Astrocyte of the spinal cord (primary cell): ENCODE measurements at regions not wholly inside any gene's neighbourhood (a gene's known extent, or its start where the extent isn't known, plus 50 kb on each side); places are given as distances from the start of the nearest gene placed in this dataset.

Experiments used
- DNase-seq: peaks from one replicate; pipeline ENCODE4 v3.0.0; 2011; ENCODE audit warnings: low read depth, low spot score
- H3K4me3 ChIP-seq: 2 replicates; pipeline ENCODE4 v1.5.1; 2011; ENCODE audit warnings: low read depth, mild to moderate bottlenecking, low read length, moderate library complexity
- CTCF ChIP-seq: IDR thresholded peaks from 2 replicates; pipeline ENCODE4 v1.5.1; 2012; ENCODE audit warnings: low read depth, mild to moderate bottlenecking, low read length, inconsistent platforms
- in situ Hi-C: cut with HindIII; loops from 2 replicates; pipeline ENCODE4 v1.10.0; 2017; ENCODE audit warnings: low sequenced_read_pairs

GRCh38 chr12:127401005-127401404 lies 866.0 kb upstream of the TMEM132C start:
- in situ Hi-C loops = no loop called here
- no peak for TF ChIP-seq CTCF

DNA sequence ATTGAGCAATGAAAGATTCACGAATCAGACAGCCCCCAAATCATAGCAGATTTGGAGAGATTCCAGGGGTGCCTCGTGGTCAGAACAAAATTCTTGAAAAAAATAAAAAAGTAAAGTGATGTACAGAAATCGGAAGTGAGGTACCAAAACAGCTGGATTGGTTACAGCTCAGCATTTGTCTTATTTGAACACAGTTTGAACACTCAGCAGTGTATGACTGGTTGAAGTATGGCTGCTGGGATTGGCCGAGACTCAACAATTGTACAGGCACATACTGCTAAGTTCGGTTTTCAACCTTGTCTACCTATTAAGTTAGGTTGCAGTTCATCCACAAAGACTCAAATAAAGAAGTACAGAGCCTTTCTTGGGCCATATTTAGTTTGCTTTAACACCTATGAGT lies 865.4 kb upstream of the TMEM132C start:
- TF ChIP-seq CTCF = no peak
- in situ Hi-C loops = no loop called here
- no peak overlapping the region for H3K4me3 ChIP-seq
- no peak for DNase-seq

More at GRCh38 chr12:127401005-127401404, 866.0 kb upstream of the TMEM132C start:
- peak; percentile 32 for DNase-seq
- H3K4me3 ChIP-seq = no peak overlapping the region

- no peak for TF ChIP-seq CTCF
- no peak overlapping the region for H3K4me3 ChIP-seq
- in situ Hi-C loops = no loop called here
- DNase-seq = no peak
Observed at GRCh38 chr12:127411166-127411915, 855.6 kb upstream of the TMEM132C start.

GRCh38 chr12:127411981-127412380 lies 855.0 kb upstream of the TMEM132C start:
- in situ Hi-C loops = no loop called here
- no peak for TF ChIP-seq CTCF
- no peak overlapping the region for H3K4me3 ChIP-seq
- DNase-seq = no peak

GRCh38 chr12:127412866-127413265 lies 854.1 kb upstream of the TMEM132C start:
- no peak overlapping the region for H3K4me3 ChIP-seq
- in situ Hi-C loops = no loop called here
- no peak for TF ChIP-seq CTCF
- DNase-seq = no peak

DNA sequence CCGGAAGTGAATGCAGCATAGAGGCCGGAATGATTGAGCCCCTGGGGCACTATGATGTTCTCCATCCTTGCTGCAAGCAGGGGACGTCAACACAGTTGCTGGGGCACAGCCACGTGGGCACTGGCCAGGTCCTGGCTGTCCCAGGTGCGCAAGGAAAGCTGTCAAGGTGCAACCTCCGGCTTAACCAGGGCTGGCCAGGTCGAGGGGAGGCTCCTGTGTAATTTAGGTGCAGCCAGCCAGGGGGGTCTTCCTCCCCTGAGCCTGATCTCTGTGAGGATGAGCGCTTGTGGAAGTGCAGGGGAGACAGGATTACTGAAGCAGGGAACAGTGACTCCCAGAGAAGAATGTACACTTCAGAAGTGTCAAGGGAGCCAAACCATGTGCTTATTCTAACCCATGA lies 852.8 kb upstream of the TMEM132C start:
- TF ChIP-seq CTCF = no peak
- in situ Hi-C loops = no loop called here
- no peak for DNase-seq
- no peak overlapping the region for H3K4me3 ChIP-seq
